H9 (cell line): ENCODE measurements at regions not wholly inside any gene's neighbourhood (a gene's known extent, or its start where the extent isn't known, plus 50 kb on each side); places are given as distances from the start of the nearest gene placed in this dataset.

Experiments used
- DNase-seq: peaks from one replicate; pipeline ENCODE4 v3.0.0-alpha.2; 2017
- H2AFZ ChIP-seq: one replicate; pipeline ENCODE4 v1.6.1; 2013; ENCODE audit warnings: mild to moderate bottlenecking, low read length, control low read depth, moderate library complexity
- H2AK5ac ChIP-seq: 2 replicates; pipeline ENCODE4 v1.6.1; 2013; ENCODE audit warnings: low read length, control low read depth, mixed read lengths; ENCODE audit not compliant: insufficient read length
- H2BK120ac ChIP-seq: one replicate; pipeline ENCODE4 v1.6.1; 2013; ENCODE audit warnings: low read depth, mild to moderate bottlenecking, low read length, control low read depth, inconsistent platforms; ENCODE audit not compliant: poor library complexity, severe bottlenecking
- H2BK12ac ChIP-seq: 2 replicates; pipeline ENCODE4 v1.6.1; 2013; ENCODE audit warnings: low read length, control low read depth, mixed read lengths, low read depth; ENCODE audit not compliant: insufficient read length
- H2BK15ac ChIP-seq: 2 replicates; pipeline ENCODE4 v1.6.1; 2013; ENCODE audit warnings: low read depth, low read length, control low read depth
- H2BK20ac ChIP-seq: one replicate; pipeline ENCODE4 v1.6.1; 2013; ENCODE audit warnings: low read depth, mild to moderate bottlenecking, low read length, control low read depth, inconsistent platforms; ENCODE audit not compliant: poor library complexity, severe bottlenecking
- H2BK5ac ChIP-seq: 2 replicates; pipeline ENCODE4 v1.6.1; 2013; ENCODE audit warnings: low read length, control low read depth, mixed read lengths; ENCODE audit not compliant: insufficient read length
- H3K14ac ChIP-seq: 2 replicates; pipeline ENCODE4 v1.6.1; 2013; ENCODE audit warnings: low read length, control low read depth; ENCODE audit not compliant: insufficient read depth
- H3K18ac ChIP-seq: 2 replicates; pipeline ENCODE4 v1.6.1; 2013; ENCODE audit warnings: low read depth, mild to moderate bottlenecking, mixed read lengths, low read length, control low read depth; ENCODE audit not compliant: insufficient read length
- H3K23ac ChIP-seq: 2 replicates; pipeline ENCODE4 v1.6.1; 2013; ENCODE audit warnings: low read length, control low read depth, mixed read lengths, low read depth; ENCODE audit not compliant: insufficient read length
- H3K23me2 ChIP-seq: 2 replicates; pipeline ENCODE4 v1.6.1; 2013; ENCODE audit warnings: low read depth, mild to moderate bottlenecking, mixed read lengths, low read length, control low read depth; ENCODE audit not compliant: insufficient read length, poor library complexity, severe bottlenecking
- H3K27ac ChIP-seq: 2 replicates; pipeline ENCODE4 v1.5.1; 2013; ENCODE audit warnings: low read length, control low read depth, mixed read lengths, low read depth; ENCODE audit not compliant: insufficient read length
- H3K27me3 ChIP-seq: 2 replicates; pipeline ENCODE4 v1.6.1; 2013; ENCODE audit warnings: low read length, control low read depth, inconsistent platforms; ENCODE audit not compliant: insufficient read depth
- H3K4ac ChIP-seq: 2 replicates; pipeline ENCODE4 v1.6.1; 2013; ENCODE audit warnings: low read depth, mild to moderate bottlenecking, control low read depth, inconsistent platforms, low read length, moderate library complexity
- H3K4me1 ChIP-seq: 2 replicates; pipeline ENCODE4 v1.6.1; 2013; ENCODE audit warnings: low read length, control low read depth, inconsistent platforms; ENCODE audit not compliant: insufficient read depth
- H3K4me2 ChIP-seq: 2 replicates; pipeline ENCODE4 v1.6.1; 2013; ENCODE audit warnings: low read length, control low read depth, mixed read lengths; ENCODE audit not compliant: insufficient read length, insufficient read depth
- H3K56ac ChIP-seq: 2 replicates; pipeline ENCODE4 v1.6.1; 2013; ENCODE audit warnings: low read depth, mild to moderate bottlenecking, mixed read lengths, low read length, control low read depth; ENCODE audit not compliant: insufficient read length
- H3K79me1 ChIP-seq: 2 replicates; pipeline ENCODE4 v1.6.1; 2013; ENCODE audit warnings: low read depth, mild to moderate bottlenecking, moderate library complexity, low read length, control low read depth, inconsistent platforms; ENCODE audit not compliant: insufficient read depth, poor library complexity, severe bottlenecking
- H3K79me2 ChIP-seq: 2 replicates; pipeline ENCODE4 v1.6.1; 2013; ENCODE audit warnings: low read length, control low read depth, inconsistent platforms; ENCODE audit not compliant: insufficient read depth
- H3K9ac ChIP-seq: 2 replicates; pipeline ENCODE4 v1.6.1; 2013; ENCODE audit warnings: low read length, control low read depth, mixed read lengths; ENCODE audit not compliant: insufficient read length; ENCODE audit errors: extremely low read depth
- H3K9me3 ChIP-seq: one replicate; pipeline ENCODE4 v1.6.1; 2013; ENCODE audit warnings: low read depth, low read length, inconsistent platforms; ENCODE audit not compliant: control insufficient read depth
- H3T11ph ChIP-seq: one replicate; pipeline ENCODE4 v1.6.1; 2013; ENCODE audit warnings: mild to moderate bottlenecking, low read length, control low read depth, inconsistent platforms
- H4K20me1 ChIP-seq: one replicate; pipeline ENCODE4 v1.6.1; 2013; ENCODE audit not compliant: control insufficient read depth, insufficient read length, insufficient read depth
- H4K5ac ChIP-seq: 2 replicates; pipeline ENCODE4 v1.6.1; 2013; ENCODE audit warnings: low read depth, mild to moderate bottlenecking, mixed read lengths, low read length, control low read depth; ENCODE audit not compliant: insufficient read length
- H4K8ac ChIP-seq: replicated peaks from 2 replicates; pipeline ENCODE4 v1.6.1; 2013; ENCODE audit warnings: low read length, control low read depth, mixed read lengths, low read depth; ENCODE audit not compliant: insufficient read length
- H4K91ac ChIP-seq: 2 replicates; pipeline ENCODE4 v1.6.1; 2013; ENCODE audit warnings: low read depth, mild to moderate bottlenecking, moderate library complexity, mixed read lengths, low read length, control low read depth; ENCODE audit not compliant: insufficient read length
- H3K27ac Mint-ChIP-seq, 3 experiments: 2 replicates in 2 of 3; 3 replicates in 1 of 3; pipeline ENCODE4 v1.8.0; 2020 to 2021; ENCODE audit warnings: mixed read lengths in 3 of 3, mild to moderate bottlenecking in 1 of 3, moderate library complexity in 1 of 3
- H3K27me3 Mint-ChIP-seq: 2 replicates; pipeline ENCODE4 v1.8.0; 2021; ENCODE audit warnings: low read depth, mild to moderate bottlenecking, moderate library complexity, mixed read lengths
- H3K36me3 Mint-ChIP-seq, 3 experiments: 2 replicates in 2 of 3; 3 replicates in 1 of 3; pipeline ENCODE4 v1.8.0; 2020 to 2021; ENCODE audit warnings: low read depth in 3 of 3, mixed read lengths in 3 of 3; ENCODE audit not compliant: insufficient read depth in 1 of 3
- H3K4me1 Mint-ChIP-seq, 2 experiments: 2 replicates each; pipeline ENCODE4 v1.8.0; 2020; ENCODE audit warnings: mixed read lengths in 2 of 2
- H3K4me3 Mint-ChIP-seq, 2 experiments: 2 replicates in 1 of 2; 3 replicates in 1 of 2; pipeline ENCODE4 v1.8.0; 2020 to 2021; ENCODE audit warnings: mild to moderate bottlenecking in 2 of 2, mixed read lengths in 2 of 2, moderate library complexity in 1 of 2
- H3K9me3 Mint-ChIP-seq, 2 experiments: 2 replicates in 1 of 2; 3 replicates in 1 of 2; pipeline ENCODE4 v1.8.0; 2020; ENCODE audit warnings: mild to moderate bottlenecking in 2 of 2, mixed read lengths in 2 of 2, moderate library complexity in 1 of 2
- WGBS: extraction: QIAGEN DNeasy Blood & Tissue Kit; methylation state at CpG from one replicate; pipeline ENCODE4 v1.1.7; 2013; ENCODE audit warnings: missing lambda C conversion rate, low lambda C conversion rate, mixed read lengths; ENCODE audit not compliant: insufficient read length; ENCODE audit errors: extremely low coverage; 5-methylcytosine and 5-hydroxymethylcytosine counted together
- TF ChIP-seq, protein P1 (sequence below): fragments of 200-600 bp; sonication (generic); conservative IDR thresholded peaks from 3 replicates; pipeline ENCODE4 v1.8.0; 2021; ENCODE audit warnings: antibody characterized with exemption, mild to moderate bottlenecking

DNA sequence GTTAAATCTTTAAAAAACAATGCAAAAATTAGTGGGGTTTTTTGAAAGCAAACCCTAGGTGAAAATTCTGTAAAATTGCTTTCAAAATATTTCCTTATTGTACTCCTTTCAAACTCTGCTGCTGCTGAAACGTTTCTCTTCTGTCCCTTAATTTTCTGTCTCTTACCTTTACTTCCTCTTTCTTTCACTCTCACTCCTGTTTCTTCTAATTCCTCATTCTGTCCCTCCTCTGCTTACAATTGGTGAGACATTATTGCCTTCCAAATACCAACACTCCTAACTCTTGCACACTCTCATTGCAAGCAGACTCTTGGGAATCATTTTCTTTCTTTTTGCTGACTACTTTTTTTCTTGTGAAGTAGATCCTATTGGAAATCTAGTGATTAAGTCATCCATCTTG, 685.6 kb upstream of the SLITRK1 start:
- H3K4me1 Mint-ChIP-seq, result no peaks in the 10 kb centered on the region; a peak in 1 of 4 replicates
- no peak overlapping the region for H3K18ac ChIP-seq
- H4K5ac ChIP-seq, result no peak overlapping the region
- H3K27ac ChIP-seq, result no peak overlapping the region
- H3K4me3 Mint-ChIP-seq, result no peak overlapping the region
- H3K27me3 Mint-ChIP-seq, result no peaks in the 10 kb centered on the region
- H3K4me1 ChIP-seq, result no peaks in the 10 kb centered on the region; the same call in 1 of the 2 replicates
- no peak overlapping the region for H2BK120ac ChIP-seq
- no peaks in the 10 kb centered on the region; a peak in 1 of 7 replicates for H3K36me3 Mint-ChIP-seq
- no peaks in the 10 kb centered on the region for H3K27me3 ChIP-seq
- H3K23ac ChIP-seq, result no peak overlapping the region
- H3K79me2 ChIP-seq, result no peaks in the 10 kb centered on the region
- H3K9me3 Mint-ChIP-seq, result no peaks in the 10 kb centered on the region
- no CpG with 5 or more reads among the region's 1 CpG for WGBS
- H2BK5ac ChIP-seq, result no peak overlapping the region
- no peak overlapping the region for H2BK20ac ChIP-seq
- no peak overlapping the region for H4K91ac ChIP-seq
- no peak overlapping the region for H3K4ac ChIP-seq
- H3K9me3 ChIP-seq, result no peaks in the 10 kb centered on the region
- H2AFZ ChIP-seq, result no peak overlapping the region
- no peak overlapping the region for H3K14ac ChIP-seq
- H2BK12ac ChIP-seq, result no peak overlapping the region
- H3K56ac ChIP-seq, result no peak overlapping the region
- no peak overlapping the region for H3T11ph ChIP-seq
- no peak overlapping the region for H4K8ac ChIP-seq
- H3K27ac Mint-ChIP-seq, result peak overlapping the region in 1 of 3 experiments; percentile 25; a peak in 3 of 7 replicates
- no peak overlapping the region for H2AK5ac ChIP-seq
- H4K20me1 ChIP-seq, result no peaks in the 10 kb centered on the region
- DNase-seq, result no peak
- TF ChIP-seq, protein P1, sequence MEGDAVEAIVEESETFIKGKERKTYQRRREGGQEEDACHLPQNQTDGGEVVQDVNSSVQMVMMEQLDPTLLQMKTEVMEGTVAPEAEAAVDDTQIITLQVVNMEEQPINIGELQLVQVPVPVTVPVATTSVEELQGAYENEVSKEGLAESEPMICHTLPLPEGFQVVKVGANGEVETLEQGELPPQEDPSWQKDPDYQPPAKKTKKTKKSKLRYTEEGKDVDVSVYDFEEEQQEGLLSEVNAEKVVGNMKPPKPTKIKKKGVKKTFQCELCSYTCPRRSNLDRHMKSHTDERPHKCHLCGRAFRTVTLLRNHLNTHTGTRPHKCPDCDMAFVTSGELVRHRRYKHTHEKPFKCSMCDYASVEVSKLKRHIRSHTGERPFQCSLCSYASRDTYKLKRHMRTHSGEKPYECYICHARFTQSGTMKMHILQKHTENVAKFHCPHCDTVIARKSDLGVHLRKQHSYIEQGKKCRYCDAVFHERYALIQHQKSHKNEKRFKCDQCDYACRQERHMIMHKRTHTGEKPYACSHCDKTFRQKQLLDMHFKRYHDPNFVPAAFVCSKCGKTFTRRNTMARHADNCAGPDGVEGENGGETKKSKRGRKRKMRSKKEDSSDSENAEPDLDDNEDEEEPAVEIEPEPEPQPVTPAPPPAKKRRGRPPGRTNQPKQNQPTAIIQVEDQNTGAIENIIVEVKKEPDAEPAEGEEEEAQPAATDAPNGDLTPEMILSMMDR, result no peak
- H3K4me2 ChIP-seq, result no peak overlapping the region
- no peak overlapping the region for H3K9ac ChIP-seq
- no peak overlapping the region for H2BK15ac ChIP-seq
- no peaks in the 10 kb centered on the region for H3K79me1 ChIP-seq
- H3K23me2 ChIP-seq, result no peaks in the 10 kb centered on the region
